GM21529 (cell line): ENCODE measurements at regions not wholly inside any gene's neighbourhood (a gene's known extent, or its start where the extent isn't known, plus 50 kb on each side); places are given as distances from the start of the nearest gene placed in this dataset.

Experiments
- ATAC-seq: cut with Tn5 transposase; IDR thresholded peaks from one replicate; pipeline ENCODE4 v1.9.1; 2021; ENCODE audit not compliant: unreplicated experiment

- no peak for ATAC-seq
Measured at GRCh38 chr10:120641695-120642094, 184.7 kb downstream of the PLPP4 start.

GRCh38 chr10:120643351-120643750 is 186.3 kb downstream of the PLPP4 start:
- ATAC-seq, result no peak

GRCh38 chr10:120644556-120645410 is 187.8 kb downstream of the PLPP4 start:
- no peak for ATAC-seq

- ATAC-seq, result no peak
Measured at GRCh38 chr10:120646159-120646732, 189.2 kb downstream of the PLPP4 start.

GRCh38 chr10:120646738-120647456 is 189.9 kb downstream of the PLPP4 start:
- ATAC-seq, result no peak

- ATAC-seq, result no peak
Measured at GRCh38 chr10:120650705-120651399, 193.8 kb downstream of the PLPP4 start.

GRCh38 chr10:120656107-120656506 is 195.1 kb upstream of the WDR11 start:
- no peak for ATAC-seq

GRCh38 chr10:120657371-120657770 is 193.8 kb upstream of the WDR11 start:
- no peak for ATAC-seq

GRCh38 chr10:120658943-120659885 is 191.9 kb upstream of the WDR11 start:
- ATAC-seq, result no peak

- no peak for ATAC-seq
Measured at GRCh38 chr10:120666308-120666707, 184.9 kb upstream of the WDR11 start.

GRCh38 chr10:120667276-120667675 is 183.9 kb upstream of the WDR11 start:
- no peak for ATAC-seq

GRCh38 chr10:120671491-120671890 is 179.7 kb upstream of the WDR11 start:
- no peak for ATAC-seq

GRCh38 chr10:120683454-120683853 is 167.7 kb upstream of the WDR11 start:
- no peak for ATAC-seq

- ATAC-seq, result no peak
Measured at GRCh38 chr10:120684226-120684625, 166.9 kb upstream of the WDR11 start.

- no peak for ATAC-seq
Measured at GRCh38 chr10:120685136-120685535, 166.0 kb upstream of the WDR11 start.

GRCh38 chr10:120688928-120689327 is 162.2 kb upstream of the WDR11 start:
- ATAC-seq, result no peak

GRCh38 chr10:120689777-120690529 is 161.2 kb upstream of the WDR11 start:
- no peak for ATAC-seq

- no peak for ATAC-seq
Measured at GRCh38 chr10:120691625-120692024, 159.5 kb upstream of the WDR11 start.

- no peak for ATAC-seq
Measured at GRCh38 chr10:120700426-120700825, 150.7 kb upstream of the WDR11 start.
